ENCODE measurements at regions not wholly inside any gene's neighbourhood (a gene's known extent, or its start where the extent isn't known, plus 50 kb on each side); places are given as distances from the start of the nearest gene placed in this dataset.

- TF ChIP-seq NFIC (IDR thresholded peaks at IDR 0.05) (no peak), EP300 (IDR thresholded peaks at IDR 0.05; ENCODE audit: borderline replicate concordance) (no peak), MAX (IDR thresholded peaks at IDR 0.05) (no peak), TAF1 (IDR thresholded peaks at IDR 0.05; ENCODE audit: low read depth) (no peak), ZBTB7A (IDR thresholded peaks at IDR 0.05; ENCODE audit: low read depth) (no peak), EGR1 (IDR thresholded peaks at IDR 0.05) (no peak), RAD21 (IDR thresholded peaks at IDR 0.05; ENCODE audit: low read depth) (no peak), CEBPB (IDR thresholded peaks at IDR 0.05) (no peak), YY1 (IDR thresholded peaks at IDR 0.05; ENCODE audit: low read depth) (no peak), FOXM1 (IDR thresholded peaks at IDR 0.05; ENCODE audit: borderline replicate concordance, low read depth) (no peak), USF1 (IDR thresholded peaks at IDR 0.05) (no peak), TEAD4 (IDR thresholded peaks at IDR 0.05) (no peak), CREB1 (IDR thresholded peaks at IDR 0.05; ENCODE audit: low read depth) (no peak), TCF12 (IDR thresholded peaks at IDR 0.05; ENCODE audit: low read depth) (no peak), REST (IDR thresholded peaks at IDR 0.05; ENCODE audit: low read depth) (no peak)
Observed at GRCh38 chr3:28173836-28174235, 67.6 kb upstream of the CMC1 start.

GRCh38 chr3:28186748-28187147 lies 54.7 kb upstream of the CMC1 start:
- no peak for TF ChIP-seq TCF12 (IDR thresholded peaks at IDR 0.05; ENCODE audit: low read depth)
- TF ChIP-seq EGR1 (IDR thresholded peaks at IDR 0.05), result no peak
- no peak for TF ChIP-seq USF1 (IDR thresholded peaks at IDR 0.05)
- no peak for TF ChIP-seq MAX (IDR thresholded peaks at IDR 0.05)
- no peak for TF ChIP-seq CREB1 (IDR thresholded peaks at IDR 0.05; ENCODE audit: low read depth)
- TF ChIP-seq TEAD4 (IDR thresholded peaks at IDR 0.05), result no peak
- TF ChIP-seq REST (IDR thresholded peaks at IDR 0.05; ENCODE audit: low read depth), result no peak
- no peak for TF ChIP-seq ZBTB7A (IDR thresholded peaks at IDR 0.05; ENCODE audit: low read depth)
- no peak for TF ChIP-seq RAD21 (IDR thresholded peaks at IDR 0.05; ENCODE audit: low read depth)
- TF ChIP-seq YY1 (IDR thresholded peaks at IDR 0.05; ENCODE audit: low read depth), result no peak
- no peak for TF ChIP-seq CEBPB (IDR thresholded peaks at IDR 0.05)
- no peak for TF ChIP-seq TAF1 (IDR thresholded peaks at IDR 0.05; ENCODE audit: low read depth)
- no peak for TF ChIP-seq NFIC (IDR thresholded peaks at IDR 0.05)

- TF ChIP-seq TEAD4 (IDR thresholded peaks at IDR 0.05) (no peak), CREB1 (IDR thresholded peaks at IDR 0.05; ENCODE audit: low read depth) (no peak), TAF1 (IDR thresholded peaks at IDR 0.05; ENCODE audit: low read depth) (no peak), CEBPB (IDR thresholded peaks at IDR 0.05) (no peak), TCF12 (IDR thresholded peaks at IDR 0.05; ENCODE audit: low read depth) (no peak), REST (IDR thresholded peaks at IDR 0.05; ENCODE audit: low read depth) (no peak), YY1 (IDR thresholded peaks at IDR 0.05; ENCODE audit: low read depth) (no peak)
Observed at GRCh38 chr3:28188686-28189085, 52.7 kb upstream of the CMC1 start.

GRCh38 chr3:28191363-28191762 lies 50.1 kb upstream of the CMC1 start:
- TF ChIP-seq REST (IDR thresholded peaks at IDR 0.05; ENCODE audit: low read depth) (no peak), CREB1 (IDR thresholded peaks at IDR 0.05; ENCODE audit: low read depth) (no peak), TCF12 (IDR thresholded peaks at IDR 0.05; ENCODE audit: low read depth) (no peak), NFIC (IDR thresholded peaks at IDR 0.05) (no peak), EP300 (IDR thresholded peaks at IDR 0.05; ENCODE audit: borderline replicate concordance) (no peak), FOXM1 (IDR thresholded peaks at IDR 0.05; ENCODE audit: borderline replicate concordance, low read depth) (no peak), TAF1 (IDR thresholded peaks at IDR 0.05; ENCODE audit: low read depth) (no peak), CEBPB (IDR thresholded peaks at IDR 0.05) (no peak), ZBTB7A (IDR thresholded peaks at IDR 0.05; ENCODE audit: low read depth) (no peak), USF1 (IDR thresholded peaks at IDR 0.05) (no peak), YY1 (IDR thresholded peaks at IDR 0.05; ENCODE audit: low read depth) (no peak), TEAD4 (IDR thresholded peaks at IDR 0.05) (no peak), EGR1 (IDR thresholded peaks at IDR 0.05) (no peak)

All from Ishikawa (cell line).